Upper lobe of left lung (tissue), 4 donors: ENCODE measurements at regions not wholly inside any gene's neighbourhood (a gene's known extent, or its start where the extent isn't known, plus 50 kb on each side); places are given as distances from the start of the nearest gene placed in this dataset.

ENCODE experiments used
- CTCF ChIP-seq, 6 experiments: fragments of 450-650 bp in 4 of 6; fragments of 200-600 bp in 2 of 6; sonication (generic) in 2 of 6; IDR thresholded peaks; one replicate each; pipeline ENCODE4 v1.5.1; 2016 to 2019; ENCODE audit warnings: antibody characterized with exemption in 6 of 6
- EP300 ChIP-seq, 4 donors: sonication (generic); formaldehyde crosslinking; IDR thresholded peaks; one replicate each; pipeline ENCODE4 v1.5.1; 2017; ENCODE audit warnings: antibody characterized with exemption in 4 of 4, control low read depth in 2 of 4
- POLR2AphosphoS5 ChIP-seq, 2 donors: sonication (generic); formaldehyde crosslinking; IDR thresholded peaks; one replicate each; pipeline ENCODE4 v1.5.1; 2017; ENCODE audit warnings: antibody characterized with exemption in 2 of 2

GRCh38 chr4:153927451-153927850 lies 138.6 kb upstream of the SFRP2 start:
- TF ChIP-seq EP300 (IDR thresholded peaks at IDR 0.05) (no peak), CTCF (IDR thresholded peaks at IDR 0.05) (no peak), POLR2AphosphoS5 (IDR thresholded peaks at IDR 0.05) (no peak)
